ENCODE measurements at regions not wholly inside any gene's neighbourhood (a gene's known extent, or its start where the extent isn't known, plus 50 kb on each side); places are given as distances from the start of the nearest gene placed in this dataset.

- no peak for ATAC-seq (ENCODE audit: low FRiP score)
- 93 to 100% methylated on average over 1 of the region's 1 CpG for WGBS, 2 donors
Measured at GRCh38 chr14:83958359-83958758, 1571.6 kb upstream of the FLRT2 start.

GRCh38 chr14:83960832-83961512 is 1569.0 kb upstream of the FLRT2 start:
- no peaks in the 10 kb centered on the region for H3K27me3 ChIP-seq (ENCODE audit: control insufficient read depth in 1 of 2, insufficient read depth in 2 of 2, low read length in 1 of 2)
- intact Hi-C loops (cut with DNase I), result no loop called here
- H3K4me1 ChIP-seq (ENCODE audit: control insufficient read depth in 1 of 2, insufficient read depth in 2 of 2, low read length in 2 of 2), result no peaks in the 10 kb centered on the region
- no peak overlapping the region for H3K27ac ChIP-seq (ENCODE audit: low read depth in 1 of 2, low read length in 2 of 2)
- H3K4me3 ChIP-seq (ENCODE audit: low read length in 2 of 2), result no peak overlapping the region
- H3K9me3 ChIP-seq (ENCODE audit: control insufficient read depth, low read length), result no peaks in the 10 kb centered on the region
- ATAC-seq (ENCODE audit: low FRiP score), result no peak
- DNase-seq, result no peak
- WGBS, 2 donors, result 64 to 68% methylated on average over 2 of the region's 2 CpGs
- H3K36me3 ChIP-seq (ENCODE audit: control insufficient read depth in 1 of 2, insufficient read depth in 2 of 2, low read length in 1 of 2), result no peaks in the 10 kb centered on the region

More at GRCh38 chr14:83958359-83958758, 1571.6 kb upstream of the FLRT2 start:
- H3K9me3 ChIP-seq (ENCODE audit: control insufficient read depth, low read length), result no peaks in the 10 kb centered on the region
- H3K36me3 ChIP-seq (ENCODE audit: control insufficient read depth in 1 of 2, insufficient read depth in 2 of 2, low read length in 1 of 2), result no peaks in the 10 kb centered on the region
- DNase-seq, result no peak
- H3K27ac ChIP-seq (ENCODE audit: low read depth in 1 of 2, low read length in 2 of 2), result no peak overlapping the region
- no peak overlapping the region for H3K4me3 ChIP-seq (ENCODE audit: low read length in 2 of 2)
- H3K27me3 ChIP-seq (ENCODE audit: control insufficient read depth in 1 of 2, insufficient read depth in 2 of 2, low read length in 1 of 2), result no peaks in the 10 kb centered on the region
- intact Hi-C loops (cut with DNase I), result no loop called here
- H3K4me1 ChIP-seq (ENCODE audit: control insufficient read depth in 1 of 2, insufficient read depth in 2 of 2, low read length in 2 of 2), result no peaks in the 10 kb centered on the region

- ATAC-seq (ENCODE audit: low FRiP score) (no peak), DNase-seq (no peak)
- Histone ChIP-seq H3K36me3 (ENCODE audit: control insufficient read depth in 1 of 2, insufficient read depth in 2 of 2, low read length in 1 of 2) (no peaks in the 10 kb centered on the region), H3K4me1 (ENCODE audit: control insufficient read depth in 1 of 2, insufficient read depth in 2 of 2, low read length in 2 of 2) (no peaks in the 10 kb centered on the region), H3K27ac (ENCODE audit: low read depth in 1 of 2, low read length in 2 of 2) (no peak overlapping the region), H3K4me3 (ENCODE audit: low read length in 2 of 2) (no peak overlapping the region), H3K27me3 (ENCODE audit: control insufficient read depth in 1 of 2, insufficient read depth in 2 of 2, low read length in 1 of 2) (no peaks in the 10 kb centered on the region), H3K9me3 (ENCODE audit: control insufficient read depth, low read length) (no peaks in the 10 kb centered on the region)
- intact Hi-C loops (cut with DNase I), result no loop called here
- 90% methylated on average over 5 of the region's 5 CpGs for WGBS, 2 donors
Measured at GRCh38 chr14:83969998-83970397, 1559.9 kb upstream of the FLRT2 start.

GRCh38 chr14:83972631-83973030 is 1557.3 kb upstream of the FLRT2 start:
- no peaks in the 10 kb centered on the region for H3K9me3 ChIP-seq (ENCODE audit: control insufficient read depth, low read length)
- peaks cover 0 to 3% of the 10 kb centered on the region in 2 donors for H3K4me1 ChIP-seq (ENCODE audit: control insufficient read depth in 1 of 2, insufficient read depth in 2 of 2, low read length in 2 of 2)
- H3K27ac ChIP-seq (ENCODE audit: low read depth in 1 of 2, low read length in 2 of 2), result no peak overlapping the region
- intact Hi-C loops (cut with DNase I), result no loop called here
- no peaks in the 10 kb centered on the region for H3K36me3 ChIP-seq (ENCODE audit: control insufficient read depth in 1 of 2, insufficient read depth in 2 of 2, low read length in 1 of 2)
- no peak for ATAC-seq (ENCODE audit: low FRiP score)
- no peak overlapping the region for H3K4me3 ChIP-seq (ENCODE audit: low read length in 2 of 2)
- H3K27me3 ChIP-seq (ENCODE audit: control insufficient read depth in 1 of 2, insufficient read depth in 2 of 2, low read length in 1 of 2), result no peaks in the 10 kb centered on the region
- WGBS, 2 donors, result 63 to 77% methylated on average over 3 of the region's 3 CpGs
- no peak for DNase-seq

- no peaks in the 10 kb centered on the region for H3K9me3 ChIP-seq (ENCODE audit: control insufficient read depth, low read length)
- H3K27ac ChIP-seq (ENCODE audit: low read depth in 1 of 2, low read length in 2 of 2), result no peak overlapping the region
- WGBS, 2 donors, result 89 to 92% methylated on average over 5 of the region's 5 CpGs
Measured at GRCh38 chr14:83974647-83975163, 1555.2 kb upstream of the FLRT2 start.

GRCh38 chr14:83975435-83975834 is 1554.5 kb upstream of the FLRT2 start:
- WGBS, 2 donors, result 2 to 17% methylated on average over 2 of the region's 2 CpGs
- peak; percentile 71 for ATAC-seq (ENCODE audit: low FRiP score)
- DNase-seq, result no peak
- H3K4me3 ChIP-seq (ENCODE audit: low read length in 2 of 2), result no peak overlapping the region
- H3K9me3 ChIP-seq (ENCODE audit: control insufficient read depth, low read length), result no peaks in the 10 kb centered on the region
- H3K27me3 ChIP-seq (ENCODE audit: control insufficient read depth in 1 of 2, insufficient read depth in 2 of 2, low read length in 1 of 2), result no peaks in the 10 kb centered on the region
- no peaks in the 10 kb centered on the region for H3K36me3 ChIP-seq (ENCODE audit: control insufficient read depth in 1 of 2, insufficient read depth in 2 of 2, low read length in 1 of 2)
- H3K27ac ChIP-seq (ENCODE audit: low read depth in 1 of 2, low read length in 2 of 2), result no peak overlapping the region
- H3K4me1 ChIP-seq (ENCODE audit: control insufficient read depth in 1 of 2, insufficient read depth in 2 of 2, low read length in 2 of 2), result peaks cover 0 to 3% of the 10 kb centered on the region in 2 donors
- intact Hi-C loops (cut with DNase I), result no loop called here

More at GRCh38 chr14:83974647-83975163, 1555.2 kb upstream of the FLRT2 start:
- ATAC-seq (ENCODE audit: low FRiP score) (no peak), DNase-seq (no peak)
- Histone ChIP-seq H3K36me3 (ENCODE audit: control insufficient read depth in 1 of 2, insufficient read depth in 2 of 2, low read length in 1 of 2) (no peaks in the 10 kb centered on the region), H3K4me1 (ENCODE audit: control insufficient read depth in 1 of 2, insufficient read depth in 2 of 2, low read length in 2 of 2) (peaks cover 0 to 3% of the 10 kb centered on the region in 2 donors), H3K4me3 (ENCODE audit: low read length in 2 of 2) (no peak overlapping the region), H3K27me3 (ENCODE audit: control insufficient read depth in 1 of 2, insufficient read depth in 2 of 2, low read length in 1 of 2) (no peaks in the 10 kb centered on the region)
- intact Hi-C loops (cut with DNase I), result no loop called here

GRCh38 chr14:83975841-83976770 is 1553.8 kb upstream of the FLRT2 start:
- Histone ChIP-seq H3K4me1 (ENCODE audit: control insufficient read depth in 1 of 2, insufficient read depth in 2 of 2, low read length in 2 of 2) (peaks cover 0 to 3% of the 10 kb centered on the region in 2 donors), H3K4me3 (ENCODE audit: low read length in 2 of 2) (no peak overlapping the region), H3K36me3 (ENCODE audit: control insufficient read depth in 1 of 2, insufficient read depth in 2 of 2, low read length in 1 of 2) (no peaks in the 10 kb centered on the region), H3K27ac (ENCODE audit: low read depth in 1 of 2, low read length in 2 of 2) (no peak overlapping the region), H3K9me3 (ENCODE audit: control insufficient read depth, low read length) (no peaks in the 10 kb centered on the region), H3K27me3 (ENCODE audit: control insufficient read depth in 1 of 2, insufficient read depth in 2 of 2, low read length in 1 of 2) (no peaks in the 10 kb centered on the region)
- intact Hi-C loops (cut with DNase I), result no loop called here
- peak; percentile 48 to 74 for DNase-seq
- ATAC-seq (ENCODE audit: low FRiP score), result peak; percentile 81
- 4 to 7% methylated on average over 7 of the region's 7 CpGs for WGBS, 2 donors

GRCh38 chr14:83977583-83977982 is 1552.4 kb upstream of the FLRT2 start:
- WGBS, 2 donors, result 97 to 98% methylated on average over 5 of the region's 5 CpGs
- Histone ChIP-seq H3K27ac (ENCODE audit: low read depth in 1 of 2, low read length in 2 of 2) (no peak overlapping the region), H3K9me3 (ENCODE audit: control insufficient read depth, low read length) (no peaks in the 10 kb centered on the region), H3K36me3 (ENCODE audit: control insufficient read depth in 1 of 2, insufficient read depth in 2 of 2, low read length in 1 of 2) (no peaks in the 10 kb centered on the region), H3K27me3 (ENCODE audit: control insufficient read depth in 1 of 2, insufficient read depth in 2 of 2, low read length in 1 of 2) (no peaks in the 10 kb centered on the region), H3K4me1 (ENCODE audit: control insufficient read depth in 1 of 2, insufficient read depth in 2 of 2, low read length in 2 of 2) (peaks cover 0 to 3% of the 10 kb centered on the region in 2 donors), H3K4me3 (ENCODE audit: low read length in 2 of 2) (no peak overlapping the region)
- intact Hi-C loops (cut with DNase I), result no loop called here
- DNase-seq (no peak), ATAC-seq (ENCODE audit: low FRiP score) (no peak)

Measured in aorta (tissue), 5 donors.